Thoracic aorta (tissue), 2 donors: ENCODE measurements at regions not wholly inside any gene's neighbourhood (a gene's known extent, or its start where the extent isn't known, plus 50 kb on each side); places are given as distances from the start of the nearest gene placed in this dataset.
"Not testable (repeated sequence)": the region's sequence is repeated elsewhere in the genome, so short reads cannot be mapped to it uniquely, and the experiment has no call there.

Experiments
- ATAC-seq: fragments of 150-250 bp; one replicate; pipeline ENCODE4 v1.8.0; 2017; ENCODE audit warnings: low read depth; ENCODE audit not compliant: insufficient number of reproducible peaks, low FRiP score
- DNase-seq: peaks from one replicate; pipeline ENCODE4 v3.0.0-alpha.2; 2020; ENCODE audit warnings: low spot score
- H3K27ac ChIP-seq, 2 donors: fragments of 200-600 bp; sonication (generic); 1 replicate in 1 of 2; 2 replicates in 1 of 2; pipeline ENCODE4 v1.5.1; 2016; ENCODE audit warnings: mild to moderate bottlenecking in 2 of 2, moderate library complexity in 2 of 2
- H3K27me3 ChIP-seq: fragments of 200-600 bp; sonication (generic); replicated peaks from 2 replicates; pipeline ENCODE4 v1.6.0; 2016; ENCODE audit warnings: mild to moderate bottlenecking; ENCODE audit not compliant: insufficient read depth
- H3K36me3 ChIP-seq: fragments of 200-600 bp; sonication (generic); one replicate; pipeline ENCODE4 v1.5.1; 2016
- H3K4me1 ChIP-seq, 2 donors: fragments of 200-600 bp; sonication (generic); 1 replicate in 1 of 2; 2 replicates in 1 of 2; pipeline versions ENCODE4 v1.5.1 to v1.6.0; 2016; ENCODE audit warnings: low read depth in 2 of 2, mild to moderate bottlenecking in 1 of 2; ENCODE audit not compliant: control insufficient read depth in 1 of 2
- H3K4me3 ChIP-seq: fragments of 200-600 bp; sonication (generic); 2 replicates; pipeline ENCODE4 v1.5.1; 2016; ENCODE audit warnings: mild to moderate bottlenecking
- H3K9me3 ChIP-seq: fragments of 200-600 bp; sonication (generic); 2 replicates; pipeline ENCODE4 v1.5.1; 2016
- CTCF ChIP-seq: fragments of 200-600 bp; sonication (generic); IDR thresholded peaks from one replicate; pipeline ENCODE4 v1.5.1; 2019; ENCODE audit warnings: antibody characterized with exemption

- no peaks in the 10 kb centered on the region for H3K4me1 ChIP-seq
- H3K36me3 ChIP-seq, result no peaks in the 10 kb centered on the region
- no peaks in the 10 kb centered on the region for H3K9me3 ChIP-seq
- no peak for TF ChIP-seq CTCF
- DNase-seq, result no peak
- no peaks in the 10 kb centered on the region for H3K27me3 ChIP-seq
- H3K4me3 ChIP-seq, result no peak overlapping the region
- no peak overlapping the region for H3K27ac ChIP-seq
- ATAC-seq, result no peak
Observed at GRCh38 chr2:128414946-128415778, 96.5 kb upstream of the HS6ST1 start.

- Histone ChIP-seq H3K27ac (no peak overlapping the region), H3K36me3 (no peaks in the 10 kb centered on the region), H3K27me3 (no peaks in the 10 kb centered on the region), H3K4me1 (no peaks in the 10 kb centered on the region), H3K9me3 (no peaks in the 10 kb centered on the region), H3K4me3 (no peak overlapping the region)
- no peak for TF ChIP-seq CTCF
- DNase-seq (no peak), ATAC-seq (no peak)
Observed at GRCh38 chr2:128415779-128416061, 97.1 kb upstream of the HS6ST1 start.

- Histone ChIP-seq H3K9me3 (no peaks in the 10 kb centered on the region), H3K27me3 (no peaks in the 10 kb centered on the region), H3K36me3 (no peaks in the 10 kb centered on the region), H3K4me3 (no peak overlapping the region), H3K27ac (no peak overlapping the region), H3K4me1 (peaks cover 0 to under 1% of the 10 kb centered on the region in 2 donors)
- no peak for ATAC-seq
- no peak for TF ChIP-seq CTCF
- no peak for DNase-seq
Observed at GRCh38 chr2:128416109-128416785, 97.6 kb upstream of the HS6ST1 start.

- ATAC-seq (no peak), DNase-seq (no peak)
- Histone ChIP-seq H3K9me3 (no peaks in the 10 kb centered on the region), H3K4me3 (no peak overlapping the region), H3K4me1 (peaks cover 2 to 6% of the 10 kb centered on the region in 2 donors), H3K36me3 (no peaks in the 10 kb centered on the region), H3K27me3 (no peaks in the 10 kb centered on the region), H3K27ac (no peak overlapping the region)
- no peak for TF ChIP-seq CTCF
Observed at GRCh38 chr2:128416806-128417205, 98.1 kb upstream of the HS6ST1 start.

GRCh38 chr2:128417264-128417663, 98.6 kb upstream of the HS6ST1 start:
- not testable (repeated sequence) for ATAC-seq, DNase-seq, H3K36me3 ChIP-seq, H3K4me3 ChIP-seq, H3K27ac ChIP-seq, H3K27me3 ChIP-seq, H3K9me3 ChIP-seq
- peaks cover 6 to 11% of the 10 kb centered on the region in 2 donors for H3K4me1 ChIP-seq
